ENCODE measurements at regions not wholly inside any gene's neighbourhood (a gene's known extent, or its start where the extent isn't known, plus 50 kb on each side); places are given as distances from the start of the nearest gene placed in this dataset.

- H3K79me1 ChIP-seq (replicated peaks; ENCODE audit: low read length, poor library complexity, severe bottlenecking) = no peaks in the 10 kb centered on the region
- no peak overlapping the region for H4K91ac ChIP-seq (ENCODE audit: low read length)
- H3K4me1 ChIP-seq (ENCODE audit: control insufficient read depth, insufficient read depth, low read depth, low read length) = peaks cover 4% of the 10 kb centered on the region
- no peak overlapping the region for H2AK5ac ChIP-seq (ENCODE audit: low read length, severe bottlenecking)
- no peak overlapping the region for H3K9ac ChIP-seq (ENCODE audit: low read length)
- no peaks in the 10 kb centered on the region for H3K9me3 ChIP-seq (ENCODE audit: control insufficient read depth, low read length)
- no peak overlapping the region for H2BK12ac ChIP-seq (ENCODE audit: low read length in 2 of 2)
- no peak overlapping the region for H3K14ac ChIP-seq (ENCODE audit: low read length in 2 of 2)
- no peak overlapping the region for H3K4me3 ChIP-seq (ENCODE audit: insufficient read depth in 1 of 2, low read depth in 1 of 2, low read length in 2 of 2)
- DNase-seq = no peak
- H3K4me2 ChIP-seq (ENCODE audit: low read length, poor library complexity, severe bottlenecking) = no peak overlapping the region
- H3K27ac ChIP-seq (ENCODE audit: low read length, poor library complexity, severe bottlenecking) = no peak overlapping the region
- H3K23ac ChIP-seq (ENCODE audit: low read length in 2 of 2) = no peak overlapping the region
- no peak overlapping the region for H2BK5ac ChIP-seq (ENCODE audit: low read depth, low read length, poor library complexity, severe bottlenecking)
- H2BK120ac ChIP-seq (ENCODE audit: low read depth, low read length) = no peak overlapping the region
- H2AFZ ChIP-seq (ENCODE audit: low read depth, low read length) = no peak overlapping the region
- no peak overlapping the region for H3K4ac ChIP-seq (ENCODE audit: low read depth in 1 of 2, low read length in 2 of 2)
- no peak overlapping the region for H3K18ac ChIP-seq (ENCODE audit: low read depth in 1 of 2, low read length in 2 of 2)
- H3K36me3 ChIP-seq (ENCODE audit: control insufficient read depth in 1 of 2, insufficient read depth in 2 of 2, low read depth in 1 of 2, low read length in 2 of 2) = no peaks in the 10 kb centered on the region
- WGBS = 96% methylated on average over 3 of the region's 3 CpGs
- no peak overlapping the region for H4K8ac ChIP-seq (ENCODE audit: low read length)
- H2BK15ac ChIP-seq (ENCODE audit: low read depth, poor library complexity, severe bottlenecking) = no peak overlapping the region
- H3K27me3 ChIP-seq (ENCODE audit: control insufficient read depth in 1 of 2, insufficient read depth in 1 of 2, low read length in 2 of 2) = peaks cover 0 to 52% of the 10 kb centered on the region in 2 experiments
These were observed 111.5 kb downstream of the CYP26B1 start for GRCh38 chr2:72036173-72036545.

- H2BK5ac ChIP-seq (ENCODE audit: low read depth, low read length, poor library complexity, severe bottlenecking) = no peak overlapping the region
- no peak overlapping the region for H2BK15ac ChIP-seq (ENCODE audit: low read depth, poor library complexity, severe bottlenecking)
- H3K4me2 ChIP-seq (ENCODE audit: low read length, poor library complexity, severe bottlenecking) = no peak overlapping the region
- no peak overlapping the region for H4K91ac ChIP-seq (ENCODE audit: low read length)
- no peaks in the 10 kb centered on the region for H3K36me3 ChIP-seq (ENCODE audit: control insufficient read depth in 1 of 2, insufficient read depth in 2 of 2, low read depth in 1 of 2, low read length in 2 of 2)
- H3K9me3 ChIP-seq (ENCODE audit: control insufficient read depth, low read length) = no peaks in the 10 kb centered on the region
- H2AFZ ChIP-seq (ENCODE audit: low read depth, low read length) = no peak overlapping the region
- H3K4me3 ChIP-seq (ENCODE audit: insufficient read depth in 1 of 2, low read depth in 1 of 2, low read length in 2 of 2) = no peak overlapping the region
- no peak overlapping the region for H3K14ac ChIP-seq (ENCODE audit: low read length in 2 of 2)
- no peak overlapping the region for H3K23ac ChIP-seq (ENCODE audit: low read length in 2 of 2)
- no peak overlapping the region for H3K4ac ChIP-seq (ENCODE audit: low read depth in 1 of 2, low read length in 2 of 2)
- no peak overlapping the region for H4K8ac ChIP-seq (ENCODE audit: low read length)
- no peaks in the 10 kb centered on the region for H3K79me1 ChIP-seq (replicated peaks; ENCODE audit: low read length, poor library complexity, severe bottlenecking)
- no peak overlapping the region for H2BK120ac ChIP-seq (ENCODE audit: low read depth, low read length)
- peaks cover 0 to 55% of the 10 kb centered on the region in 2 experiments for H3K27me3 ChIP-seq (ENCODE audit: control insufficient read depth in 1 of 2, insufficient read depth in 1 of 2, low read length in 2 of 2)
- no peak overlapping the region for H3K18ac ChIP-seq (ENCODE audit: low read depth in 1 of 2, low read length in 2 of 2)
- no peak overlapping the region for H2AK5ac ChIP-seq (ENCODE audit: low read length, severe bottlenecking)
- peaks cover 4% of the 10 kb centered on the region for H3K4me1 ChIP-seq (ENCODE audit: control insufficient read depth, insufficient read depth, low read depth, low read length)
- no peak for DNase-seq
- H3K9ac ChIP-seq (ENCODE audit: low read length) = no peak overlapping the region
- no peak overlapping the region for H3K27ac ChIP-seq (ENCODE audit: low read length, poor library complexity, severe bottlenecking)
- WGBS = 73% methylated on average over 12 of the region's 12 CpGs
- H2BK12ac ChIP-seq (ENCODE audit: low read length in 2 of 2) = no peak overlapping the region
These were observed 112.0 kb downstream of the CYP26B1 start for GRCh38 chr2:72035518-72036172.

DNA sequence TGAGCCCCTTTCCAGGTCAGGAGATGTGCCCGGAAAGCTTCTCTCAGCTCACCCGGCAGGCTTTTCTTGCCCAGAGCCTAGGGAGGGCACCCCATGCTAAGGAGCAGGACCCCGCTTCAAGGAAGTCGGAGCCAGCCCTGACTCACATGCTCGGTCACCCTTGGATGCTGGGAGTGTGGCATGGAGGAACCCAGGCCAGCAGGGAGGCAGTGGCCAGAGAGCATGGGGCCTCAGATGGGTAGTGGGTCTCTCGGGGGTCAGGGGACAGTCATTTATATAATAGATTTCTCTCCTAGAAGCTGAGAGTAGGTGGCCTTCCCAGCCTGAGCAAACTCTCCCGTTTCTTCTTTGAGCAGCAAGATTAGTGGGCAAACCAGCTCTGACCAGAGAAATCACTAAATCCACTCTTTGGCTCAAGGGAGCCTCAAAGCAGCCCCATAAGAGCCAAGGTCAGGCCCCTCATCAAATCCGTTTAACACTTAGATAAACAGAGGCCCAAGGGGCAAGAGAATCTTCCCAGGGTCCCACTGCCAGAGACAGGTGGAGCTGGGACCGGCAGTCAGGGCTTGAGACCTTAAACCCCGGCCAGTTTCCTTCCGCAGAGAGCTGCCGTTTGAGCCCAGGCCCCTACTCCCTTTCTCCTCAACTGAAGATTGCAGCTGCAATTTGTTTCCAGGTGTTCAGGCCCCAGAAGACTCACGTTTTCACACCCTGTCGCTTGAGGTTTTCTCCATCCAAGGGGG, 113.1 kb downstream of the CYP26B1 start:
- no peaks in the 10 kb centered on the region for H3K79me1 ChIP-seq (replicated peaks; ENCODE audit: low read length, poor library complexity, severe bottlenecking)
- no peak overlapping the region for H2AK5ac ChIP-seq (ENCODE audit: low read length, severe bottlenecking)
- peaks cover 0 to 49% of the 10 kb centered on the region in 2 experiments for H3K27me3 ChIP-seq (ENCODE audit: control insufficient read depth in 1 of 2, insufficient read depth in 1 of 2, low read length in 2 of 2)
- no peak overlapping the region for H3K14ac ChIP-seq (ENCODE audit: low read length in 2 of 2)
- H3K23ac ChIP-seq (ENCODE audit: low read length in 2 of 2) = no peak overlapping the region
- DNase-seq = no peak
- no peak overlapping the region for H3K4me3 ChIP-seq (ENCODE audit: insufficient read depth in 1 of 2, low read depth in 1 of 2, low read length in 2 of 2)
- no peak overlapping the region for H3K27ac ChIP-seq (ENCODE audit: low read length, poor library complexity, severe bottlenecking)
- H4K91ac ChIP-seq (ENCODE audit: low read length) = no peak overlapping the region
- H3K4me2 ChIP-seq (ENCODE audit: low read length, poor library complexity, severe bottlenecking) = no peak overlapping the region
- H2BK15ac ChIP-seq (ENCODE audit: low read depth, poor library complexity, severe bottlenecking) = no peak overlapping the region
- 84% methylated on average over 12 of the region's 14 CpGs for WGBS
- H3K18ac ChIP-seq (ENCODE audit: low read depth in 1 of 2, low read length in 2 of 2) = no peak overlapping the region
- H2BK120ac ChIP-seq (ENCODE audit: low read depth, low read length) = no peak overlapping the region
- H4K8ac ChIP-seq (ENCODE audit: low read length) = no peak overlapping the region
- no peaks in the 10 kb centered on the region for H3K36me3 ChIP-seq (ENCODE audit: control insufficient read depth in 1 of 2, insufficient read depth in 2 of 2, low read depth in 1 of 2, low read length in 2 of 2)
- H3K9me3 ChIP-seq (ENCODE audit: control insufficient read depth, low read length) = no peaks in the 10 kb centered on the region
- H2BK12ac ChIP-seq (ENCODE audit: low read length in 2 of 2) = no peak overlapping the region
- no peak overlapping the region for H3K4ac ChIP-seq (ENCODE audit: low read depth in 1 of 2, low read length in 2 of 2)
- peaks cover 4% of the 10 kb centered on the region for H3K4me1 ChIP-seq (ENCODE audit: control insufficient read depth, insufficient read depth, low read depth, low read length)
- no peak overlapping the region for H3K9ac ChIP-seq (ENCODE audit: low read length)
- no peak overlapping the region for H2AFZ ChIP-seq (ENCODE audit: low read depth, low read length)
- no peak overlapping the region for H2BK5ac ChIP-seq (ENCODE audit: low read depth, low read length, poor library complexity, severe bottlenecking)

GRCh38 chr2:72033636-72034035, 114.0 kb downstream of the CYP26B1 start:
- DNase-seq = no peak
- peaks cover 4% of the 10 kb centered on the region for H3K4me1 ChIP-seq (ENCODE audit: control insufficient read depth, insufficient read depth, low read depth, low read length)
- 85% methylated on average over 8 of the region's 8 CpGs for WGBS
- H2AFZ ChIP-seq (ENCODE audit: low read depth, low read length) = no peak overlapping the region
- no peak overlapping the region for H3K4ac ChIP-seq (ENCODE audit: low read depth in 1 of 2, low read length in 2 of 2)
- H3K23ac ChIP-seq (ENCODE audit: low read length in 2 of 2) = no peak overlapping the region
- no peaks in the 10 kb centered on the region for H3K9me3 ChIP-seq (ENCODE audit: control insufficient read depth, low read length)
- H4K91ac ChIP-seq (ENCODE audit: low read length) = no peak overlapping the region
- no peak overlapping the region for H3K9ac ChIP-seq (ENCODE audit: low read length)
- no peak overlapping the region for H2AK5ac ChIP-seq (ENCODE audit: low read length, severe bottlenecking)
- H3K18ac ChIP-seq (ENCODE audit: low read depth in 1 of 2, low read length in 2 of 2) = no peak overlapping the region
- no peak overlapping the region for H2BK15ac ChIP-seq (ENCODE audit: low read depth, poor library complexity, severe bottlenecking)
- no peaks in the 10 kb centered on the region for H3K36me3 ChIP-seq (ENCODE audit: control insufficient read depth in 1 of 2, insufficient read depth in 2 of 2, low read depth in 1 of 2, low read length in 2 of 2)
- peaks cover 0 to 44% of the 10 kb centered on the region in 2 experiments for H3K27me3 ChIP-seq (ENCODE audit: control insufficient read depth in 1 of 2, insufficient read depth in 1 of 2, low read length in 2 of 2)
- no peak overlapping the region for H3K14ac ChIP-seq (ENCODE audit: low read length in 2 of 2)
- no peak overlapping the region for H2BK5ac ChIP-seq (ENCODE audit: low read depth, low read length, poor library complexity, severe bottlenecking)
- H3K79me1 ChIP-seq (replicated peaks; ENCODE audit: low read length, poor library complexity, severe bottlenecking) = no peaks in the 10 kb centered on the region
- no peak overlapping the region for H4K8ac ChIP-seq (ENCODE audit: low read length)
- H3K27ac ChIP-seq (ENCODE audit: low read length, poor library complexity, severe bottlenecking) = no peak overlapping the region
- no peak overlapping the region for H3K4me3 ChIP-seq (ENCODE audit: insufficient read depth in 1 of 2, low read depth in 1 of 2, low read length in 2 of 2)
- H2BK120ac ChIP-seq (ENCODE audit: low read depth, low read length) = no peak overlapping the region
- no peak overlapping the region for H2BK12ac ChIP-seq (ENCODE audit: low read length in 2 of 2)
- H3K4me2 ChIP-seq (ENCODE audit: low read length, poor library complexity, severe bottlenecking) = no peak overlapping the region

Measured in mesenchymal stem cell (in vitro differentiated cells and primary cell).